WTC11 (cell line): ENCODE measurements at regions not wholly inside any gene's neighbourhood (a gene's known extent, or its start where the extent isn't known, plus 50 kb on each side); places are given as distances from the start of the nearest gene placed in this dataset.

Experiments used
- ATAC-seq: fragments of 200-7000 bp; cut with Tn5 transposase; 2 replicates; pipeline ENCODE4 v1.10.0; 2021; ENCODE audit warnings: mild to moderate bottlenecking, moderate library complexity
- CTCF ChIA-PET: fragments of 300-600 bp; sonication (Branson Sonifier 250); formaldehyde crosslinking; loops from one replicate; lab custom pipeline; 2021; ENCODE audit warnings: antibody characterized with exemption; lab: Charles Lee
- POLR2A ChIA-PET: fragments of 350-600 bp; sonication (Branson Sonifier 250); formaldehyde crosslinking; loops from one replicate; lab custom pipeline; 2021; ENCODE audit warnings: antibody characterized with exemption; lab: Charles Lee
- DNase-seq: peaks from one replicate; pipeline ENCODE4 v3.0.0; 2021; ENCODE audit warnings: low spot score
- H3K27ac Mint-ChIP-seq: 2 replicates; pipeline ENCODE4 v1.8.0; 2021; ENCODE audit warnings: mixed read lengths
- H3K27me3 Mint-ChIP-seq: 2 replicates; pipeline ENCODE4 v1.8.0; 2021; ENCODE audit warnings: low read depth, mild to moderate bottlenecking, moderate library complexity, mixed read lengths
- H3K36me3 Mint-ChIP-seq: 2 replicates; pipeline ENCODE4 v1.8.0; 2021; ENCODE audit warnings: mixed read lengths
- H3K4me1 Mint-ChIP-seq: 2 replicates; pipeline ENCODE4 v1.8.0; 2022; ENCODE audit warnings: mixed read lengths
- H3K4me3 Mint-ChIP-seq: 2 replicates; pipeline ENCODE4 v1.8.0; 2021; ENCODE audit warnings: mild to moderate bottlenecking, moderate library complexity, mixed read lengths
- H3K9me3 Mint-ChIP-seq: 2 replicates; pipeline ENCODE4 v1.8.0; 2021; ENCODE audit warnings: mixed read lengths
- E2F4 ChIP-seq: sonication (generic); formaldehyde crosslinking; IDR thresholded peaks from 2 replicates; pipeline ENCODE4 v1.8.1; 2022; ENCODE audit warnings: low read depth, mild to moderate bottlenecking, moderate library complexity, missing genetic modification reagents, borderline replicate concordance
- E2F5 ChIP-seq: sonication (generic); formaldehyde crosslinking; IDR thresholded peaks from 2 replicates; pipeline ENCODE4 v1.8.1; 2022; ENCODE audit warnings: mild to moderate bottlenecking, moderate library complexity, missing genetic modification reagents
- EMX1 ChIP-seq: fragments of 250-450 bp; sonication (Bioruptor Pico); IDR thresholded peaks from 2 replicates; pipeline ENCODE4 v1.8.0; 2021; ENCODE audit warnings: mild to moderate bottlenecking
- ERG ChIP-seq: fragments of 250-450 bp; sonication (Bioruptor Pico); IDR thresholded peaks from 2 replicates; pipeline ENCODE4 v1.8.0; 2021; ENCODE audit warnings: mild to moderate bottlenecking
- FOXP1 ChIP-seq: sonication (generic); formaldehyde crosslinking; IDR thresholded peaks from 2 replicates; pipeline ENCODE4 v1.8.0; 2022; ENCODE audit warnings: missing genetic modification reagents, mild to moderate bottlenecking, moderate library complexity, borderline replicate concordance
- GABPB1 ChIP-seq: sonication (generic); formaldehyde crosslinking; IDR thresholded peaks from 2 replicates; pipeline ENCODE4 v1.8.1; 2023; ENCODE audit warnings: mild to moderate bottlenecking, missing genetic modification reagents
- IRF1 ChIP-seq: sonication (generic); formaldehyde crosslinking; IDR thresholded peaks from 2 replicates; pipeline ENCODE4 v1.8.0; 2023; ENCODE audit warnings: missing genetic modification reagents
- MAX ChIP-seq: sonication (generic); formaldehyde crosslinking; IDR thresholded peaks from 2 replicates; pipeline ENCODE4 v1.8.0; 2022; ENCODE audit warnings: mild to moderate bottlenecking, missing genetic modification reagents
- MLX ChIP-seq: sonication (generic); formaldehyde crosslinking; IDR thresholded peaks from 2 replicates; pipeline ENCODE4 v1.8.1; 2023; ENCODE audit warnings: mild to moderate bottlenecking, missing genetic modification reagents, moderate library complexity
- NFATC4 ChIP-seq: fragments of 250-450 bp; sonication (Bioruptor Pico); IDR thresholded peaks from 2 replicates; pipeline ENCODE4 v1.9.0; 2021; ENCODE audit warnings: mild to moderate bottlenecking
- SOX15 ChIP-seq: fragments of 250-450 bp; sonication (Bioruptor Pico); IDR thresholded peaks from 2 replicates; pipeline ENCODE4 v1.9.0; 2021; ENCODE audit warnings: mild to moderate bottlenecking
- STAT6 ChIP-seq: sonication (generic); formaldehyde crosslinking; conservative IDR thresholded peaks from 2 replicates; pipeline ENCODE4 v1.8.1; 2023; ENCODE audit warnings: mild to moderate bottlenecking, low read depth, missing genetic modification reagents, moderate library complexity
- TEAD1 ChIP-seq: sonication (generic); formaldehyde crosslinking; IDR thresholded peaks from 2 replicates; pipeline ENCODE4 v1.8.0; 2022; ENCODE audit warnings: mild to moderate bottlenecking, missing genetic modification reagents
- TP53 ChIP-seq: sonication (generic); formaldehyde crosslinking; IDR thresholded peaks from 2 replicates; pipeline ENCODE4 v1.8.1; 2023; ENCODE audit warnings: mild to moderate bottlenecking, missing genetic modification reagents
- ZBTB43 ChIP-seq: sonication (generic); formaldehyde crosslinking; IDR thresholded peaks from 2 replicates; pipeline ENCODE4 v1.8.1; 2023; ENCODE audit warnings: mild to moderate bottlenecking, missing genetic modification reagents
- ZMAT4 ChIP-seq: fragments of 250-450 bp; sonication (Bioruptor Pico); IDR thresholded peaks from 2 replicates; pipeline ENCODE4 v1.9.0; 2021; ENCODE audit warnings: mild to moderate bottlenecking
- ZNF396 ChIP-seq: fragments of 250-450 bp; sonication (Bioruptor Pico); IDR thresholded peaks from 2 replicates; pipeline ENCODE4 v1.8.0; 2021; ENCODE audit warnings: mild to moderate bottlenecking, moderate library complexity, borderline replicate concordance
- ZNF425 ChIP-seq: fragments of 250-450 bp; sonication (Bioruptor Pico); conservative IDR thresholded peaks from 2 replicates; pipeline ENCODE4 v1.9.0; 2021; ENCODE audit warnings: mild to moderate bottlenecking
- ZNF671 ChIP-seq: fragments of 250-450 bp; sonication (Bioruptor Pico); IDR thresholded peaks from 2 replicates; pipeline ENCODE4 v1.8.0; 2021; ENCODE audit warnings: mild to moderate bottlenecking

GRCh38 chr16:5584109-5584508 is 486.5 kb upstream of the EEF2KMT start (continued):
- TF ChIP-seq MAX (CRISPR knock-in tag) (no peak), ZNF425 (no peak), MLX (CRISPR knock-in tag) (no peak), FOXP1 (CRISPR knock-in tag) (no peak), ZMAT4 (CRISPR knock-in tag) (no peak), ZBTB43 (no peak), NFATC4 (CRISPR knock-in tag) (no peak), SOX15 (no peak), TEAD1 (CRISPR knock-in tag) (no peak), STAT6 (CRISPR knock-in tag) (no peak), IRF1 (CRISPR knock-in tag) (no peak), ZNF396 (CRISPR knock-in tag) (no peak)

GRCh38 chr16:5582529-5582928 is 484.9 kb upstream of the EEF2KMT start:
- ATAC-seq (no peak), DNase-seq (no peak)
- H3K27me3 Mint-ChIP-seq = peaks cover 15% of the 10 kb centered on the region; the same call in 1 of the 2 replicates
- peaks cover 65% of the 10 kb centered on the region for H3K36me3 Mint-ChIP-seq
- TF ChIP-seq EMX1 (no peak), ERG (CRISPR knock-in tag) (no peak), ZNF396 (CRISPR knock-in tag) (no peak), GABPB1 (no peak), E2F5 (no peak), ZNF671 (CRISPR knock-in tag) (no peak), ZNF425 (no peak), E2F4 (CRISPR knock-in tag) (no peak), TP53 (no peak)
- H3K4me3 Mint-ChIP-seq = no peak overlapping the region
- ChIA-PET CTCF (no interaction called here), POLR2A (no interaction called here)
- H3K9me3 Mint-ChIP-seq = peaks cover 81% of the 10 kb centered on the region
- H3K27ac Mint-ChIP-seq = no peak overlapping the region
- H3K4me1 Mint-ChIP-seq = no peaks in the 10 kb centered on the region
